ENCODE measurements at regions not wholly inside any gene's neighbourhood (a gene's known extent, or its start where the extent isn't known, plus 50 kb on each side); places are given as distances from the start of the nearest gene placed in this dataset.
"Not testable (repeated sequence)": the region's sequence is repeated elsewhere in the genome, so short reads cannot be mapped to it uniquely, and the experiment has no call there.

DNA sequence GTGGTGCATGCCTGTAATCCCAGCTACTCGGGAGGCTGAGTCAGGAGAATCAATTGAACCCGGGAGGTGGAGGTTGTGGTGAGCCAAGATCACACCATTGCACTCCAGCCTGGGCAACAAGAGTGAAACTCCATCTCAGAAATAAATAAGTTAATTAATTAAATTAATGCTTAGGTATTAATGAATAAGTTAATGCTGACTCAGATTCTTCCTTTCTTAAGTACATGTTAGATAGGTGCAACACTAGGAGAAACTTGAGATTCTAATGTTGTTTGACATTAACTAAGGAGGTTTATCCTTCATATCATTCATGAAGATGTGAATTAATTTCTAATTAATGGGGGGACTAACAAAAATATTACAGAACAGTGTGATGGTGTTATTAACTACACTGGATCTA is 812.6 kb upstream of the SPRY2 start:
- no peaks in the 10 kb centered on the region for H3K79me2 ChIP-seq (ENCODE audit: control insufficient read depth, insufficient read depth, low read length, unreplicated experiment)
- no peaks in the 10 kb centered on the region for H3K4me1 ChIP-seq (ENCODE audit: control insufficient read depth, insufficient read depth, low read length, unreplicated experiment)
- H3K27ac ChIP-seq (ENCODE audit: low read depth, low read length): no peak overlapping the region
- H2AFZ ChIP-seq (ENCODE audit: low read length, unreplicated experiment): no peak overlapping the region
- H3K36me3 ChIP-seq (ENCODE audit: insufficient read depth, low read length): no peaks in the 10 kb centered on the region
- H3K4me3 ChIP-seq (ENCODE audit: low read depth, low read length): no peak overlapping the region
- no peaks in the 10 kb centered on the region for H3K27me3 ChIP-seq (ENCODE audit: insufficient read depth, low read length)

- no peaks in the 10 kb centered on the region for H3K27me3 ChIP-seq (ENCODE audit: insufficient read depth, low read length)
- H3K4me3 ChIP-seq (ENCODE audit: low read depth, low read length): no peak overlapping the region
- H3K4me1 ChIP-seq (ENCODE audit: control insufficient read depth, insufficient read depth, low read length, unreplicated experiment): no peaks in the 10 kb centered on the region
- no peaks in the 10 kb centered on the region for H3K79me2 ChIP-seq (ENCODE audit: control insufficient read depth, insufficient read depth, low read length, unreplicated experiment)
- H3K36me3 ChIP-seq (ENCODE audit: insufficient read depth, low read length): no peaks in the 10 kb centered on the region
- no peak overlapping the region for H3K27ac ChIP-seq (ENCODE audit: low read depth, low read length)
- H2AFZ ChIP-seq (ENCODE audit: low read length, unreplicated experiment): no peak overlapping the region
Measured at GRCh38 chr13:81148822-81149221, 807.9 kb upstream of the SPRY2 start.

GRCh38 chr13:81146576-81146975 is 805.6 kb upstream of the SPRY2 start:
- not testable (repeated sequence) for H3K27me3 ChIP-seq (ENCODE audit: insufficient read depth, low read length); H3K27ac ChIP-seq (ENCODE audit: low read depth, low read length); H3K36me3 ChIP-seq (ENCODE audit: insufficient read depth, low read length); H3K4me1 ChIP-seq (ENCODE audit: control insufficient read depth, insufficient read depth, low read length, unreplicated experiment); H2AFZ ChIP-seq (ENCODE audit: low read length, unreplicated experiment); H3K79me2 ChIP-seq (ENCODE audit: control insufficient read depth, insufficient read depth, low read length, unreplicated experiment); H3K4me3 ChIP-seq (ENCODE audit: low read depth, low read length)

- no peak overlapping the region for H3K4me3 ChIP-seq (ENCODE audit: low read depth, low read length)
- H3K27ac ChIP-seq (ENCODE audit: low read depth, low read length): no peak overlapping the region
- no peak overlapping the region for H2AFZ ChIP-seq (ENCODE audit: low read length, unreplicated experiment)
- H3K27me3 ChIP-seq (ENCODE audit: insufficient read depth, low read length): no peaks in the 10 kb centered on the region
- no peaks in the 10 kb centered on the region for H3K4me1 ChIP-seq (ENCODE audit: control insufficient read depth, insufficient read depth, low read length, unreplicated experiment)
- H3K36me3 ChIP-seq (ENCODE audit: insufficient read depth, low read length): no peaks in the 10 kb centered on the region
- no peaks in the 10 kb centered on the region for H3K79me2 ChIP-seq (ENCODE audit: control insufficient read depth, insufficient read depth, low read length, unreplicated experiment)
Measured at GRCh38 chr13:81142306-81142999, 801.5 kb upstream of the SPRY2 start.

DNA sequence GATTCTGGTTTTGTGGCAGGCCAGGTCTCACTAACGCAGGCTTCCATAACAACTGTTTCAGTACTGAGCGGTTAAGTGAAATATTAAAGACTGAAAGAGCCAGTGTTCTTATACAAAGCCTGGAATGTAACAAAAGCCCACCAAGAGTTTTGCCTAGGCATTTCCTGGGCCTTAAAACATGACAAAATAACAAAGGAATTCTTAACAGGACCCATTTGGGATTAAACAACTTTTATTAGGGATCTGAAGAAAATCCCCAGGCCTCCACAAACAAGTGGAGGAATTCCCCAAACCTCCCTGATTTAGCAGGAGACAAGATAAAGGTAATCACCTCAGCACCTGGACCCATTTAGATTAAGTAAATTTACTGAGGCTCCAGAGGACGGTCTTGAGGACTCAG is 799.7 kb upstream of the SPRY2 start:
- H3K27me3 ChIP-seq (ENCODE audit: insufficient read depth, low read length): no peaks in the 10 kb centered on the region

DNA sequence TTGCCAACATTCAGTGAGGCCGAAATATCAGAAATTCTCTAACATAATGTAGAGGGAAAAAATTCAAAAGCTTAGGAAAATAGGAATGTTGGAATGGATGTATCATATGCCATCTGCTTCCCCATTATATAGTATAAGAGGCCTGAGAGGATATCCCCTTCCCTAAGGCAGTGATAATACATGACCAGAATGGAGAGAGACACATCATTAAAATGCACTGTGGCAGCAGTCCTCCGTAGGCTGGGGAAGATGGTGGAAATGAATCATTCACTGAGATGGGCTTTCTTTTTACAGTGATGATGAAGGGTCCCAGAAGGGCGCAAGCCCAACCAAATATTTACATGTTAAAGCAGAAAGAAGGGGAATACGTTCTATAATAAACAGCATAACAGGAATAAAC is 799.1 kb upstream of the SPRY2 start:
- Histone ChIP-seq H3K79me2 (ENCODE audit: control insufficient read depth, insufficient read depth, low read length, unreplicated experiment) (no peaks in the 10 kb centered on the region), H3K4me1 (ENCODE audit: control insufficient read depth, insufficient read depth, low read length, unreplicated experiment) (no peaks in the 10 kb centered on the region), H2AFZ (ENCODE audit: low read length, unreplicated experiment) (no peak overlapping the region), H3K27me3 (ENCODE audit: insufficient read depth, low read length) (no peaks in the 10 kb centered on the region), H3K36me3 (ENCODE audit: insufficient read depth, low read length) (no peaks in the 10 kb centered on the region), H3K4me3 (ENCODE audit: low read depth, low read length) (no peak overlapping the region), H3K27ac (ENCODE audit: low read depth, low read length) (no peak overlapping the region)

More for the DNA sequence above, 799.7 kb upstream of the SPRY2 start:
- Histone ChIP-seq H3K4me3 (ENCODE audit: low read depth, low read length) (no peak overlapping the region), H3K79me2 (ENCODE audit: control insufficient read depth, insufficient read depth, low read length, unreplicated experiment) (no peaks in the 10 kb centered on the region), H3K4me1 (ENCODE audit: control insufficient read depth, insufficient read depth, low read length, unreplicated experiment) (no peaks in the 10 kb centered on the region), H3K27ac (ENCODE audit: low read depth, low read length) (no peak overlapping the region), H2AFZ (ENCODE audit: low read length, unreplicated experiment) (no peak overlapping the region), H3K36me3 (ENCODE audit: insufficient read depth, low read length) (no peaks in the 10 kb centered on the region)

GRCh38 chr13:81138353-81138980 is 797.5 kb upstream of the SPRY2 start:
- H2AFZ ChIP-seq (ENCODE audit: low read length, unreplicated experiment): no peak overlapping the region
- H3K36me3 ChIP-seq (ENCODE audit: insufficient read depth, low read length): no peaks in the 10 kb centered on the region
- H3K4me3 ChIP-seq (ENCODE audit: low read depth, low read length): no peak overlapping the region
- H3K4me1 ChIP-seq (ENCODE audit: control insufficient read depth, insufficient read depth, low read length, unreplicated experiment): no peaks in the 10 kb centered on the region
- no peaks in the 10 kb centered on the region for H3K27me3 ChIP-seq (ENCODE audit: insufficient read depth, low read length)
- no peak overlapping the region for H3K27ac ChIP-seq (ENCODE audit: low read depth, low read length)
- no peaks in the 10 kb centered on the region for H3K79me2 ChIP-seq (ENCODE audit: control insufficient read depth, insufficient read depth, low read length, unreplicated experiment)

DNA sequence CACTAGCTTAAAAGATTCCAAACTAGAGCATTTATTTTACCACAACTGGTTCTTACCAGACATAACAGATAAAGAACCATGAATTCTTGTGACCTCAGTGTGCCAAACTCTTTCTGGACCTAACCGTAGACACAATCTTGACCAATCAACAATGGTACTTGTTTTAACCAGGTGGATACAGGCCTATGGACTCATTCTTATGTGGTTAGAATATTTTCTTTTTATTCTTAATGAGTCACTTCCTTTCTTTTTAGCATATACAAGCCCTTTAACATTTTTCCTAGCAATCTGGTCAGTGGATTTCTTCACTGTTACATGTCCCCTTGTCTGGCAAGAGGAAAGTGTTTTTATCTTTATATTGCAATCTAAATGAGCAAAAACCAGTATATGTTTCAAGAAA is 792.1 kb upstream of the SPRY2 start:
- Histone ChIP-seq H3K4me1 (ENCODE audit: control insufficient read depth, insufficient read depth, low read length, unreplicated experiment) (no peaks in the 10 kb centered on the region), H3K4me3 (ENCODE audit: low read depth, low read length) (no peak overlapping the region), H3K27ac (ENCODE audit: low read depth, low read length) (no peak overlapping the region), H2AFZ (ENCODE audit: low read length, unreplicated experiment) (no peak overlapping the region), H3K27me3 (ENCODE audit: insufficient read depth, low read length) (no peaks in the 10 kb centered on the region), H3K79me2 (ENCODE audit: control insufficient read depth, insufficient read depth, low read length, unreplicated experiment) (no peaks in the 10 kb centered on the region), H3K36me3 (ENCODE audit: insufficient read depth, low read length) (no peaks in the 10 kb centered on the region)

DNA sequence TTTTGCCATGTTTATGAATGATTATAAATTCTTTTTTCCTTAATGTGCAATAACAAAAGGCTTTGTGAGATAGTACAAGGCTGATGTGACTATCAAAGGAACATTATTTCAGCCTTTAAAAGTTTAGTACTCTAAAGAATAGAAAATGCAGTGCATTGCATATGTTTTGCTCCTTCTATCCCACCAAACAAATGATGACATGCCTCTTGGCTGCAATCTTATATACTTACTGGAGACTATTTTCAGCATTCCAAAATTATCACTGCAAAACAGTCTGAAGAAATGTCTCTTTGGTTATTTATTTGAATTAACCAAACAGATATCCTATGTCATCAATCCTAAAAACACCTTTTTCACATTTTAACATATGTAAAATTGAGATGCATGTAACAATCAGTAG is 776.5 kb upstream of the SPRY2 start:
- peak overlapping the region; percentile 41 for H2AFZ ChIP-seq (ENCODE audit: low read length, unreplicated experiment)
- peaks cover 6% of the 10 kb centered on the region for H3K4me1 ChIP-seq (ENCODE audit: control insufficient read depth, insufficient read depth, low read length, unreplicated experiment)

DNA sequence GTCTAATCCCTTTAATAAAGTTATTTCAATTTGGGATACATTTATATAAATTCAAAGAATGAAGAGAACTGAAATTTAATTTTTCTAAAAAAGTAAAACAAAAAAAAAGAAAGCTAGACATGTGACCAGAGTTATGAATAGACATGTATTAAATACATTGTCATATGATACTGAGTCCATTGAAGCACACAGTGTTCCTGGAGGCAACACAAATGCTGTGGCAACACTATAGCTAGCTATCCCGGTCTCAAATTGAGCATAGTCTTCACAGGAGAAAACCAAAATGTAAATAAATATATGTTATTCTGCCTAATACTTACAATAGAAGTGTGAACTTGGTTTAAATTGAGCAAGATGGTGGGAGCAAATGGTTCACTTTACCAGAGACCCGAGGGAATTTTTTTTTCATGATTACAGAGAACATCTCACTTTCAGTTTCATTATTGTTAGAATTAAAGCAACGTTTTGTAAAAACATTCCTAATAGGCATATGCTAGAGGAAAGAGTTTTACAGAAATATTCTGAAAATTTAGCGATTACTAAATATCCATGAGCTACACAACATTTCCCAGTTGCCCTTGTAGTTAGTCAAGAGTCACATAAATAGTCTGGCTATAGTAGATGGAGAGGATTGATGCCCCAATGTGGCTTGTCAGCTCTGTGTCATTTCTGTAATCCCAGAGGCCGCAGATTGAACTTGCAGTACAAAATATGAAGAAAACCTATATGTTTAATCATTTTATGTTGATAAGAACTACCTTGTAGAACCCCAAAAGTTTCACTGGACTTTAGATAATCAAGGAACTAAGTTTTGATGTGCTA is 775.7 kb upstream of the SPRY2 start:
- H3K36me3 ChIP-seq (ENCODE audit: insufficient read depth, low read length): no peaks in the 10 kb centered on the region
- H3K27me3 ChIP-seq (ENCODE audit: insufficient read depth, low read length): no peaks in the 10 kb centered on the region
- no peak overlapping the region for H3K27ac ChIP-seq (ENCODE audit: low read depth, low read length)
- peak overlapping the region; percentile 73 for H2AFZ ChIP-seq (ENCODE audit: low read length, unreplicated experiment)
- peaks cover 6% of the 10 kb centered on the region for H3K4me1 ChIP-seq (ENCODE audit: control insufficient read depth, insufficient read depth, low read length, unreplicated experiment)
- peak overlapping the region; percentile 36 for H3K4me3 ChIP-seq (ENCODE audit: low read depth, low read length)
- H3K79me2 ChIP-seq (ENCODE audit: control insufficient read depth, insufficient read depth, low read length, unreplicated experiment): no peaks in the 10 kb centered on the region

More for the DNA sequence above, 776.5 kb upstream of the SPRY2 start:
- H3K27ac ChIP-seq (ENCODE audit: low read depth, low read length): no peak overlapping the region
- H3K4me3 ChIP-seq (ENCODE audit: low read depth, low read length): peak overlapping the region; percentile 36; the same call in 1 of the 2 replicates
- H3K79me2 ChIP-seq (ENCODE audit: control insufficient read depth, insufficient read depth, low read length, unreplicated experiment): no peaks in the 10 kb centered on the region
- no peaks in the 10 kb centered on the region for H3K36me3 ChIP-seq (ENCODE audit: insufficient read depth, low read length)
- H3K27me3 ChIP-seq (ENCODE audit: insufficient read depth, low read length): no peaks in the 10 kb centered on the region

Data from ACC112 (cell line).